GM23338 (cell line): ENCODE measurements at regions not wholly inside any gene's neighbourhood (a gene's known extent, or its start where the extent isn't known, plus 50 kb on each side); places are given as distances from the start of the nearest gene placed in this dataset.
"Not testable (repeated sequence)": the region's sequence is repeated elsewhere in the genome, so short reads cannot be mapped to it uniquely, and the experiment has no call there.

Experiments used
- ATAC-seq: fragments of 200-7000 bp; cut with Tn5 transposase; 3 replicates; pipeline ENCODE4 v1.9.1; 2020
- DNase-seq: peaks from one replicate; pipeline ENCODE4 v3.0.0-alpha.2; 2015; ENCODE audit warnings: low spot score
- H2AFZ ChIP-seq: fragments of 200-600 bp; sonication (generic); 2 replicates; pipeline ENCODE4 v1.8.0; 2016; ENCODE audit warnings: antibody characterized with exemption, mild to moderate bottlenecking, moderate library complexity
- H3F3A ChIP-seq: fragments of 200-600 bp; sonication (generic); replicated peaks from 2 replicates; pipeline ENCODE4 v1.8.0; 2017; ENCODE audit warnings: antibody characterized with exemption, mixed run types, low read depth
- H3K27ac ChIP-seq: fragments of 200-600 bp; sonication (generic); 2 replicates; pipeline ENCODE4 v1.6.1; 2016; ENCODE audit warnings: low read depth
- H3K27me3 ChIP-seq: fragments of 200-600 bp; sonication (generic); 2 replicates; pipeline ENCODE4 v1.8.0; 2016; ENCODE audit warnings: mild to moderate bottlenecking, mixed run types, moderate library complexity; ENCODE audit not compliant: insufficient read depth
- H3K36me3 ChIP-seq: fragments of 200-600 bp; sonication (generic); 2 replicates; pipeline ENCODE4 v1.8.0; 2016; ENCODE audit warnings: mild to moderate bottlenecking; ENCODE audit not compliant: insufficient read depth
- H3K4me1 ChIP-seq: fragments of 200-600 bp; sonication (generic); 2 replicates; pipeline ENCODE4 v1.8.0; 2016; ENCODE audit warnings: mild to moderate bottlenecking, moderate library complexity; ENCODE audit not compliant: insufficient read depth
- H3K4me2 ChIP-seq: fragments of 200-600 bp; sonication (generic); 2 replicates; pipeline ENCODE4 v1.7.1; 2017; ENCODE audit warnings: mixed run types
- H3K4me3 ChIP-seq: fragments of 200-600 bp; sonication (generic); 2 replicates; pipeline ENCODE4 v1.6.1; 2016; ENCODE audit warnings: mixed run types
- H3K79me2 ChIP-seq: fragments of 200-600 bp; sonication (generic); replicated peaks from 2 replicates; pipeline ENCODE4 v1.8.0; 2017; ENCODE audit warnings: mild to moderate bottlenecking; ENCODE audit not compliant: insufficient read depth
- H3K9me2 ChIP-seq: fragments of 200-600 bp; sonication (generic); 2 replicates; pipeline ENCODE4 v1.8.0; 2017; ENCODE audit not compliant: insufficient read depth
- H4K20me1 ChIP-seq: fragments of 200-600 bp; sonication (generic); replicated peaks from 2 replicates; pipeline ENCODE4 v1.8.0; 2017; ENCODE audit warnings: mild to moderate bottlenecking; ENCODE audit not compliant: insufficient read depth
- H3K27ac Mint-ChIP-seq: 2 replicates; pipeline ENCODE4 v1.8.0; 2020; ENCODE audit warnings: inconsistent platforms, mild to moderate bottlenecking, moderate library complexity, mixed read lengths
- H3K27me3 Mint-ChIP-seq: 3 replicates; pipeline ENCODE4 v1.8.0; 2022; ENCODE audit warnings: low read depth, mild to moderate bottlenecking, moderate library complexity, mixed read lengths, inconsistent platforms; ENCODE audit not compliant: insufficient read depth, poor library complexity
- H3K36me3 Mint-ChIP-seq: 3 replicates; pipeline ENCODE4 v1.8.0; 2021; ENCODE audit warnings: low read depth, mild to moderate bottlenecking, inconsistent platforms, moderate library complexity, mixed read lengths
- H3K4me1 Mint-ChIP-seq: 3 replicates; pipeline ENCODE4 v1.8.0; 2020; ENCODE audit warnings: mild to moderate bottlenecking, inconsistent platforms, mixed read lengths
- H3K4me3 Mint-ChIP-seq: 3 replicates; pipeline ENCODE4 v1.8.0; 2021; ENCODE audit warnings: moderate library complexity, mild to moderate bottlenecking, inconsistent platforms, mixed read lengths
- H3K9me3 Mint-ChIP-seq: 3 replicates; pipeline ENCODE4 v1.8.0; 2020; ENCODE audit warnings: moderate library complexity, mild to moderate bottlenecking, inconsistent platforms, mixed read lengths
- EZH2 ChIP-seq: fragments of 200-600 bp; sonication (generic); IDR thresholded peaks from one replicate; pipeline ENCODE4 v1.8.0; 2017; ENCODE audit warnings: antibody characterized with exemption, mild to moderate bottlenecking, low read depth; ENCODE audit not compliant: unreplicated experiment
- EZH2phosphoT487 ChIP-seq: fragments of 200-600 bp; sonication (generic); IDR thresholded peaks from one replicate; pipeline ENCODE4 v1.8.1; 2018; ENCODE audit warnings: antibody characterized with exemption; ENCODE audit not compliant: unreplicated experiment
- NANOG ChIP-seq: IDR thresholded peaks from 2 replicates; pipeline ENCODE4 v1.6.1; 2016; ENCODE audit warnings: antibody characterized with exemption, borderline replicate concordance
- POLR2AphosphoS5 ChIP-seq: IDR thresholded peaks from 2 replicates; pipeline ENCODE4 v1.6.1; 2016; ENCODE audit warnings: antibody characterized with exemption, low read depth
- STAT1 ChIP-seq: IDR thresholded peaks from one replicate; pipeline ENCODE4 v1.6.1; 2016; ENCODE audit warnings: antibody characterized with exemption; ENCODE audit not compliant: unreplicated experiment
- ZNF331 ChIP-seq: fragments of 250-450 bp; sonication (Bioruptor Pico); IDR thresholded peaks from 2 replicates; pipeline ENCODE4 v1.5.0; 2020; ENCODE audit warnings: low read depth, mild to moderate bottlenecking, moderate library complexity
- ZNF462 ChIP-seq: fragments of 250-450 bp; sonication (Bioruptor Pico); IDR thresholded peaks from 2 replicates; pipeline ENCODE4 v1.5.0; 2020; ENCODE audit warnings: mild to moderate bottlenecking, moderate library complexity

GRCh38 chr4:163243297-163243981 lies 76.7 kb upstream of the NAF1 start:
- no peaks in the 10 kb centered on the region for H3K27me3 Mint-ChIP-seq
- Histone ChIP-seq H3K4me2 (no peak overlapping the region), H3K79me2 (no peaks in the 10 kb centered on the region), H3K9me2 (peaks cover 3% of the 10 kb centered on the region; the same call in 1 of the 2 replicates), H2AFZ (no peak overlapping the region), H3K27me3 (no peaks in the 10 kb centered on the region), H3K4me3 (no peak overlapping the region), H3K4me1 (no peaks in the 10 kb centered on the region), H3K36me3 (no peaks in the 10 kb centered on the region), H4K20me1 (no peaks in the 10 kb centered on the region), H3K27ac (no peak overlapping the region), H3F3A (no peaks in the 10 kb centered on the region)
- DNase-seq (no peak), ATAC-seq (no peak)
- no peak overlapping the region for H3K4me3 Mint-ChIP-seq
- H3K36me3 Mint-ChIP-seq: no peaks in the 10 kb centered on the region
- H3K4me1 Mint-ChIP-seq: 0 out of 3 replicates have a peak, but pooled peaks cover 3% of the 10 kb centered on the region
- TF ChIP-seq NANOG: no peak
- no peak for TF ChIP-seq STAT1
- no peak for TF ChIP-seq ZNF462 (CRISPR knock-in tag)
- H3K9me3 Mint-ChIP-seq: no peaks in the 10 kb centered on the region
- H3K27ac Mint-ChIP-seq: no peak overlapping the region

GRCh38 chr4:163237856-163238255 lies 71.2 kb upstream of the NAF1 start:
- no peak for TF ChIP-seq EZH2
- TF ChIP-seq STAT1: no peak
- no peak for TF ChIP-seq POLR2AphosphoS5
- TF ChIP-seq EZH2phosphoT487: no peak
- no peak for TF ChIP-seq ZNF331 (CRISPR knock-in tag)
- Histone ChIP-seq H3K4me3 (no peak overlapping the region), H2AFZ (no peak overlapping the region), H3K4me1 (no peaks in the 10 kb centered on the region), H3K27ac (no peak overlapping the region), H3K79me2 (no peaks in the 10 kb centered on the region), H3K36me3 (no peaks in the 10 kb centered on the region), H3K9me2 (no peaks in the 10 kb centered on the region; the same call in 1 of the 2 replicates), H4K20me1 (no peaks in the 10 kb centered on the region), H3F3A (no peaks in the 10 kb centered on the region), H3K4me2 (no peak overlapping the region), H3K27me3 (no peaks in the 10 kb centered on the region)
- no peak for ATAC-seq
- Mint-ChIP-seq H3K27ac (no peak overlapping the region), H3K9me3 (peaks cover 25% of the 10 kb centered on the region), H3K4me3 (no peak overlapping the region), H3K27me3 (no peaks in the 10 kb centered on the region), H3K36me3 (peaks cover 22% of the 10 kb centered on the region), H3K4me1 (peaks cover 6% of the 10 kb centered on the region; the same call in 2 of the 3 replicates)
- no peak for DNase-seq

- H3F3A ChIP-seq, H3K27ac ChIP-seq, H3K4me3 ChIP-seq, H3K4me1 ChIP-seq, H4K20me1 ChIP-seq, H3K4me3 Mint-ChIP-seq, H3K36me3 ChIP-seq, DNase-seq, ATAC-seq, H3K4me1 Mint-ChIP-seq, H3K27ac Mint-ChIP-seq, H2AFZ ChIP-seq, H3K79me2 ChIP-seq, H3K9me2 ChIP-seq, H3K4me2 ChIP-seq, H3K27me3 Mint-ChIP-seq, H3K27me3 ChIP-seq: not testable (repeated sequence)
- peaks cover 22% of the 10 kb centered on the region for H3K36me3 Mint-ChIP-seq
- H3K9me3 Mint-ChIP-seq: peaks cover 25% of the 10 kb centered on the region
Observed at GRCh38 chr4:163236389-163236788, 69.7 kb upstream of the NAF1 start.
